ENCODE measurements at regions not wholly inside any gene's neighbourhood (a gene's known extent, or its start where the extent isn't known, plus 50 kb on each side); places are given as distances from the start of the nearest gene placed in this dataset.

DNA sequence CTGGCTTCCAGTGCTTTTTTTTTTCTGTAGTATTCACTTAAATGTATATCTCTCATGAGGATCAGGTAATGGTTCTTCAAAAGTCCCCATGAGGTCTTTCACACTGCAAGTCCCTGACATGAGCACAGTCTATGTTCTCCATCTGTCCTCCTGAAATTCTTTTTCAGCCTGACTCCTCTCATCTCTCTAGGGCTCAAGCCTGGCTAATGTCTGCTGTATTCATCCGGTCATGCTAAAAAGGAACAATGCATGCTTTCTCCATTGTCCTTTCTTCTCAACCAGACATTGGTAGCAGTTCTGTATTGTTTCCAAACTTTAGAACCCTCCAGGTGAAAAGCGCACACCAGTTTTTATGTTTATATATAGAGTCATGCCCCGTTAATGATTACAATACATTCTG, 368.3 kb upstream of the OLFM3 start:
- no peak for DNase-seq (ENCODE audit: low spot score)
- TF ChIP-seq CTCF (conservative IDR thresholded peaks at IDR 0.05; ENCODE audit: low read length) (no peak), EZH2phosphoT487 (IDR thresholded peaks at IDR 0.05; ENCODE audit: borderline replicate concordance, low read depth, low read length) (no peak)
- ChIA-PET POLR2A (no interaction called here), CTCF (ENCODE audit: unreplicated experiment) (no interaction called here)
- no peaks in the 10 kb centered on the region for H3K9me2 ChIP-seq (ENCODE audit: insufficient read depth, low read length)
- H3K4me1 ChIP-seq (ENCODE audit: insufficient read depth, low read length, poor library complexity, severe bottlenecking) = no peaks in the 10 kb centered on the region
- H3K79me2 ChIP-seq (ENCODE audit: insufficient read depth, low read depth, low read length) = no peaks in the 10 kb centered on the region
- intact Hi-C loops (cut with micrococcal nuclease; ENCODE audit: unreplicated experiment) = no loop called here
- H3K27ac ChIP-seq (ENCODE audit: low read depth, low read length, poor library complexity, severe bottlenecking) = no peak overlapping the region
- no peaks in the 10 kb centered on the region for H3K36me3 ChIP-seq (ENCODE audit: insufficient read depth, low read length)
- no peaks in the 10 kb centered on the region for H3K9me3 ChIP-seq (ENCODE audit: low read length)
- H3K4me2 ChIP-seq (ENCODE audit: low read length) = no peak overlapping the region
- BruUV-seq (replicated peaks) = no TSS peak
- H4K20me1 ChIP-seq (ENCODE audit: insufficient read depth, low read length) = no peaks in the 10 kb centered on the region
- H2AFZ ChIP-seq (ENCODE audit: low read length) = no peak overlapping the region
- no peak overlapping the region for H3K4me3 ChIP-seq (ENCODE audit: low read depth, low read length, poor library complexity, severe bottlenecking)

DNA sequence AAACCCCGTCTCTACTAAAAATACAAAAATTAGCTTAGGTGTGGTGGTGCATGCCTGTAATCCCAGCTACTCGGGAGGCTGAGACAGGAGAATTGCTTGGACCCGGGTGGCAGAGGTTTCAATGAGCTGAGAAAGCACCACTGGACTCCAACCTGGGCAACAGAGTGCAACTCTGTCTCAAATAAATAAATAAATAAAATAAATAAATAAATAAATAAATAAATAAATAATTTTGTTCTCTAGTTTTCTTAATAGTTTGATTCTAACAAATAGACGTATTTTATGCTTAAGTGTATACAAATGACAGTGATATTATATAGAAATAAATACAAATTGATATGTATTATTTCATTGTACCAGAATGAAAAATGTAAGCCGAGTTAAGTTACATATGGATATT, 339.9 kb upstream of the OLFM3 start:
- no peak overlapping the region for H3K4me2 ChIP-seq (ENCODE audit: low read length)
- ChIA-PET POLR2A (no interaction called here), CTCF (ENCODE audit: unreplicated experiment) (no interaction called here)
- no peak for DNase-seq (ENCODE audit: low spot score)
- TF ChIP-seq CTCF (conservative IDR thresholded peaks at IDR 0.05; ENCODE audit: low read length) (no peak), EZH2phosphoT487 (IDR thresholded peaks at IDR 0.05; ENCODE audit: borderline replicate concordance, low read depth, low read length) (no peak)
- H3K4me1 ChIP-seq (ENCODE audit: insufficient read depth, low read length, poor library complexity, severe bottlenecking) = no peaks in the 10 kb centered on the region
- H3K36me3 ChIP-seq (ENCODE audit: insufficient read depth, low read length) = no peaks in the 10 kb centered on the region
- no peak overlapping the region for H2AFZ ChIP-seq (ENCODE audit: low read length)
- H4K20me1 ChIP-seq (ENCODE audit: insufficient read depth, low read length) = no peaks in the 10 kb centered on the region
- BruUV-seq (replicated peaks) = no TSS peak
- intact Hi-C loops (cut with micrococcal nuclease; ENCODE audit: unreplicated experiment) = no loop called here
- H3K9me3 ChIP-seq (ENCODE audit: low read length) = no peaks in the 10 kb centered on the region
- H3K9me2 ChIP-seq (ENCODE audit: insufficient read depth, low read length) = no peaks in the 10 kb centered on the region
- no peak overlapping the region for H3K27ac ChIP-seq (ENCODE audit: low read depth, low read length, poor library complexity, severe bottlenecking)
- H3K79me2 ChIP-seq (ENCODE audit: insufficient read depth, low read depth, low read length) = no peaks in the 10 kb centered on the region
- H3K4me3 ChIP-seq (ENCODE audit: low read depth, low read length, poor library complexity, severe bottlenecking) = no peak overlapping the region

GRCh38 chr1:102318104-102318806, 321.5 kb upstream of the OLFM3 start:
- no peaks in the 10 kb centered on the region for H4K20me1 ChIP-seq (ENCODE audit: insufficient read depth, low read length)
- H3K9me2 ChIP-seq (ENCODE audit: insufficient read depth, low read length) = no peaks in the 10 kb centered on the region
- POLR2A ChIA-PET = interaction anchor here (0.6 to 0.7 kb wide), 2 partner anchors 182 to 350 kb away, joined by 3 read pairs; no protein-coding TSS in a partner anchor
- intact Hi-C loops (cut with micrococcal nuclease; ENCODE audit: unreplicated experiment) = no loop called here
- CTCF ChIA-PET (ENCODE audit: unreplicated experiment) = no interaction called here
- H3K9me3 ChIP-seq (ENCODE audit: low read length) = no peaks in the 10 kb centered on the region
- TF ChIP-seq EZH2phosphoT487 (IDR thresholded peaks at IDR 0.05; ENCODE audit: borderline replicate concordance, low read depth, low read length) = no peak
- no peak for TF ChIP-seq CTCF (conservative IDR thresholded peaks at IDR 0.05; ENCODE audit: low read length)
- H3K4me3 ChIP-seq (ENCODE audit: low read depth, low read length, poor library complexity, severe bottlenecking) = no peak overlapping the region
- no peak overlapping the region for H2AFZ ChIP-seq (ENCODE audit: low read length)
- no peaks in the 10 kb centered on the region for H3K79me2 ChIP-seq (ENCODE audit: insufficient read depth, low read depth, low read length)
- H3K4me1 ChIP-seq (ENCODE audit: insufficient read depth, low read length, poor library complexity, severe bottlenecking) = no peaks in the 10 kb centered on the region
- no peak overlapping the region for H3K27ac ChIP-seq (ENCODE audit: low read depth, low read length, poor library complexity, severe bottlenecking)
- H3K36me3 ChIP-seq (ENCODE audit: insufficient read depth, low read length) = no peaks in the 10 kb centered on the region
- H3K4me2 ChIP-seq (ENCODE audit: low read length) = no peak overlapping the region
- no TSS peak for BruUV-seq (replicated peaks)
- DNase-seq (ENCODE audit: low spot score) = no peak

Measured in OCI-LY7 (cell line).